Upper lobe of right lung (tissue), 1 donor: ENCODE measurements at regions not wholly inside any gene's neighbourhood (a gene's known extent, or its start where the extent isn't known, plus 50 kb on each side); places are given as distances from the start of the nearest gene placed in this dataset.

Experiments used
- ATAC-seq: fragments of 200-7000 bp; cut with Tn5 transposase; one replicate; pipeline ENCODE4 v1.9.1; 2020; ENCODE audit warnings: mild to moderate bottlenecking, moderate library complexity
- DNase-seq: peaks from one replicate; pipeline ENCODE4 v3.0.0-alpha.2; 2020
- H3K27ac ChIP-seq: fragments of 200-600 bp; one replicate; pipeline ENCODE4 v1.8.0; 2022
- H3K27me3 ChIP-seq: fragments of 200-600 bp; one replicate; pipeline ENCODE4 v1.8.0; 2022; ENCODE audit warnings: mild to moderate bottlenecking
- H3K36me3 ChIP-seq: fragments of 200-600 bp; one replicate; pipeline ENCODE4 v1.8.0; 2022
- H3K4me1 ChIP-seq: fragments of 200-600 bp; one replicate; pipeline ENCODE4 v1.8.0; 2022
- H3K4me3 ChIP-seq: fragments of 200-600 bp; one replicate; pipeline ENCODE4 v1.8.0; 2022; ENCODE audit warnings: mild to moderate bottlenecking
- H3K9me3 ChIP-seq: fragments of 200-600 bp; one replicate; pipeline ENCODE4 v1.8.0; 2022
- CTCF ChIP-seq: fragments of 200-600 bp; IDR thresholded peaks from one replicate; pipeline ENCODE4 v1.8.0; 2022; ENCODE audit warnings: antibody characterized with exemption
- intact Hi-C: fragments of 100-400 bp; cut with DNase I; formaldehyde crosslinking; loops from one replicate; pipeline ENCODE4 v1.11.0; 2022
- donor health status: DM: no; HTN: yes; CAD: no; lungs with severe emphysema.

- TF ChIP-seq CTCF = no peak
- H3K27ac ChIP-seq = no peak overlapping the region
- H3K36me3 ChIP-seq = no peaks in the 10 kb centered on the region
- DNase-seq = no peak
- no peaks in the 10 kb centered on the region for H3K9me3 ChIP-seq
- H3K4me3 ChIP-seq = no peak overlapping the region
- intact Hi-C loops = loop anchor here (5.0 kb wide), 1 partner anchor 284 kb away; no protein-coding TSS in a partner anchor
- ATAC-seq = peak; percentile 28
- H3K4me1 ChIP-seq = peaks cover 11% of the 10 kb centered on the region
- no peaks in the 10 kb centered on the region for H3K27me3 ChIP-seq
Measured at GRCh38 chr7:106460792-106461254, 176.0 kb upstream of the NAMPT start.

GRCh38 chr7:106459397-106460072, 174.8 kb upstream of the NAMPT start:
- TF ChIP-seq CTCF = no peak
- no peak for DNase-seq
- intact Hi-C loops = loop anchor here (5.0 to 10.0 kb wide), 2 partner anchors 165 to 282 kb away; no protein-coding TSS in a partner anchor

GRCh38 chr7:106457678-106458077, 172.9 kb upstream of the NAMPT start:
- intact Hi-C loops = loop anchor here (10.0 kb wide), 1 partner anchor 163 kb away; no protein-coding TSS in a partner anchor
- no peak for ATAC-seq

More at GRCh38 chr7:106459397-106460072, 174.8 kb upstream of the NAMPT start:
- H3K9me3 ChIP-seq = no peaks in the 10 kb centered on the region
- peaks cover 11% of the 10 kb centered on the region for H3K4me1 ChIP-seq
- no peaks in the 10 kb centered on the region for H3K27me3 ChIP-seq
- ATAC-seq = no peak
- no peak overlapping the region for H3K4me3 ChIP-seq
- H3K36me3 ChIP-seq = no peaks in the 10 kb centered on the region
- H3K27ac ChIP-seq = no peak overlapping the region

GRCh38 chr7:106456329-106456728, 171.5 kb upstream of the NAMPT start:
- intact Hi-C loops = loop anchor here (10.0 kb wide), 1 partner anchor 162 kb away; no protein-coding TSS in a partner anchor
- Histone ChIP-seq H3K27ac (no peak overlapping the region), H3K9me3 (no peaks in the 10 kb centered on the region), H3K4me1 (no peaks in the 10 kb centered on the region), H3K4me3 (no peak overlapping the region), H3K27me3 (no peaks in the 10 kb centered on the region), H3K36me3 (no peaks in the 10 kb centered on the region)
- DNase-seq (no peak), ATAC-seq (no peak)
- TF ChIP-seq CTCF = no peak

More at GRCh38 chr7:106457678-106458077, 172.9 kb upstream of the NAMPT start:
- Histone ChIP-seq H3K9me3 (no peaks in the 10 kb centered on the region), H3K36me3 (no peaks in the 10 kb centered on the region), H3K4me3 (no peak overlapping the region), H3K27me3 (no peaks in the 10 kb centered on the region), H3K27ac (no peak overlapping the region), H3K4me1 (peaks cover 7% of the 10 kb centered on the region)
- no peak for DNase-seq
- no peak for TF ChIP-seq CTCF

GRCh38 chr7:106452031-106452851, 167.5 kb upstream of the NAMPT start:
- H3K27ac ChIP-seq = no peak overlapping the region
- no peak for ATAC-seq
- no peaks in the 10 kb centered on the region for H3K4me1 ChIP-seq
- TF ChIP-seq CTCF = no peak
- no peaks in the 10 kb centered on the region for H3K9me3 ChIP-seq
- H3K36me3 ChIP-seq = no peaks in the 10 kb centered on the region
- no peaks in the 10 kb centered on the region for H3K27me3 ChIP-seq
- DNase-seq = no peak
- H3K4me3 ChIP-seq = no peak overlapping the region
- intact Hi-C loops = loop anchor here (10.0 kb wide), 1 partner anchor 157 kb away; no protein-coding TSS in a partner anchor
